ENCODE measurements at regions not wholly inside any gene's neighbourhood (a gene's known extent, or its start where the extent isn't known, plus 50 kb on each side); places are given as distances from the start of the nearest gene placed in this dataset.

DNA sequence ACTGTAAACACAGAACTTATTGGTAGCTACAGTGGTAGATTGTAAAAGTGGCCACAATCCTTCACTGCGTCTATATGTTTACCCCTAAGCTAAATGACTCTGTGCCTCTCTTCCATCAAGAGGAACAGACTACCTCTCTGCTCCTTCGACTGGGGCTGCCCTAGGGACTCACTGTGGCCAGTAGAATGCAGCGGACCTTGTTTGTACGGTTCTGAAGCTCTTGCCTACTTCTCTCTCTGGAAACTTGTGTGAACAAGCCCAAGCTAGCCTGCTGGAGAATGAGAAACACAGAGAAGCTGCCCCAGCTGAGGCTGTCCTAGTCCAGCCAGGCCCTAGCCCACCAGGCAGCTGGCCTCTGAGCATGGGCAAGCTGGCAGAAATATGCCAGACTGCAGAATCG lies 140.8 kb upstream of the SLC1A4 start:
- ATAC-seq (ENCODE audit: low FRiP score): no peak
- no peak for DNase-seq (ENCODE audit: low spot score)
- TF ChIP-seq, protein P1, sequence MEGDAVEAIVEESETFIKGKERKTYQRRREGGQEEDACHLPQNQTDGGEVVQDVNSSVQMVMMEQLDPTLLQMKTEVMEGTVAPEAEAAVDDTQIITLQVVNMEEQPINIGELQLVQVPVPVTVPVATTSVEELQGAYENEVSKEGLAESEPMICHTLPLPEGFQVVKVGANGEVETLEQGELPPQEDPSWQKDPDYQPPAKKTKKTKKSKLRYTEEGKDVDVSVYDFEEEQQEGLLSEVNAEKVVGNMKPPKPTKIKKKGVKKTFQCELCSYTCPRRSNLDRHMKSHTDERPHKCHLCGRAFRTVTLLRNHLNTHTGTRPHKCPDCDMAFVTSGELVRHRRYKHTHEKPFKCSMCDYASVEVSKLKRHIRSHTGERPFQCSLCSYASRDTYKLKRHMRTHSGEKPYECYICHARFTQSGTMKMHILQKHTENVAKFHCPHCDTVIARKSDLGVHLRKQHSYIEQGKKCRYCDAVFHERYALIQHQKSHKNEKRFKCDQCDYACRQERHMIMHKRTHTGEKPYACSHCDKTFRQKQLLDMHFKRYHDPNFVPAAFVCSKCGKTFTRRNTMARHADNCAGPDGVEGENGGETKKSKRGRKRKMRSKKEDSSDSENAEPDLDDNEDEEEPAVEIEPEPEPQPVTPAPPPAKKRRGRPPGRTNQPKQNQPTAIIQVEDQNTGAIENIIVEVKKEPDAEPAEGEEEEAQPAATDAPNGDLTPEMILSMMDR (IDR thresholded peaks at IDR 0.05): no peak

GRCh38 chr2:64848945-64849344 lies 140.3 kb upstream of the SLC1A4 start:
- TF ChIP-seq, protein P1 (IDR thresholded peaks at IDR 0.05): no peak
- DNase-seq (ENCODE audit: low spot score) (no peak), ATAC-seq (ENCODE audit: low FRiP score) (no peak)

- ATAC-seq (ENCODE audit: low FRiP score) (no peak), DNase-seq (ENCODE audit: low spot score) (no peak)
- TF ChIP-seq, protein P1 (IDR thresholded peaks at IDR 0.05): no peak
These were observed 138.6 kb upstream of the SLC1A4 start for GRCh38 chr2:64850642-64851041.

DNA sequence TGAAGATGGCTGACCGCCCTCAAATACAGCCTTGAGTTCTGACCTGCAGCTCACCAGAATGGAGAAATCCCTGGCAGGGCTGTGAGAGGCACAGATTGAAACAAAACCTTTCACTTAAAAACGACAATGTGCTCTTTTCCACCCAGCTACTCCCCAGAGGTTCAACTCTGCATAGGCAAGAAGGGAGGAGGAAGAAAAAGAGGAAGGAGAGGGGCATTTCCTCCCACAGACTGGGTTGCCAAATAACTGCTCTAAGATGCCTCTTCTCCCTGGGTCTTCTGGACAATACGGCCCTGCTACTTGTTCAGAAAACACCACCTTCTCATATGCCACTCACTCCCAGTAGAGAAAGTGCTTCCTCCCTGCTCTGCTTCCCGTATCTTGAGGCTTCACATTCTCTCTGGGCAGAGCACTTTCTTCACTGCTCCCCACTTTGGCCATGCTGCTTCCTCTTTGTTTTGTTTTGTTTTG lies 136.4 kb upstream of the SLC1A4 start:
- ATAC-seq (ENCODE audit: low FRiP score): no peak
- TF ChIP-seq, protein P1 (IDR thresholded peaks at IDR 0.05): no peak
- no peak for DNase-seq (ENCODE audit: low spot score)

GRCh38 chr2:64853306-64853705 lies 135.9 kb upstream of the SLC1A4 start:
- no peak for ATAC-seq (ENCODE audit: low FRiP score)
- DNase-seq (ENCODE audit: low spot score): no peak
- TF ChIP-seq, protein P1 (IDR thresholded peaks at IDR 0.05): no peak

GRCh38 chr2:64853894-64854293 lies 135.3 kb upstream of the SLC1A4 start:
- TF ChIP-seq, protein P1 (IDR thresholded peaks at IDR 0.05): no peak
- no peak for ATAC-seq (ENCODE audit: low FRiP score)
- DNase-seq (ENCODE audit: low spot score): no peak

- TF ChIP-seq, protein P1 (IDR thresholded peaks at IDR 0.05): no peak
- no peak for ATAC-seq (ENCODE audit: low FRiP score)
- DNase-seq (ENCODE audit: low spot score): no peak
These were observed 134.4 kb upstream of the SLC1A4 start for GRCh38 chr2:64854773-64855237.
